ENCODE measurements at regions not wholly inside any gene's neighbourhood (a gene's known extent, or its start where the extent isn't known, plus 50 kb on each side); places are given as distances from the start of the nearest gene placed in this dataset.

GRCh38 chr3:68033867-68034266 lies 379.5 kb upstream of the SUCLG2 start:
- Histone ChIP-seq H4K20me1 (ENCODE audit: insufficient read depth, low read length, poor library complexity, severe bottlenecking) (no peaks in the 10 kb centered on the region), H2AFZ (ENCODE audit: low read length) (no peak overlapping the region), H3K9me3 (ENCODE audit: insufficient read depth, low read depth, low read length) (no peaks in the 10 kb centered on the region), H3K4me1 (ENCODE audit: insufficient read depth, low read length, poor library complexity, severe bottlenecking) (no peaks in the 10 kb centered on the region), H3K9me2 (replicated peaks; ENCODE audit: low read depth, low read length) (no peaks in the 10 kb centered on the region; the same call in 1 of the 2 replicates), H3K79me2 (ENCODE audit: insufficient read depth, low read length) (no peaks in the 10 kb centered on the region), H3K27me3 (ENCODE audit: insufficient read depth, low read length, poor library complexity, severe bottlenecking) (no peaks in the 10 kb centered on the region), H3K36me3 (ENCODE audit: insufficient read depth, low read length) (no peaks in the 10 kb centered on the region), H3K4me3 (ENCODE audit: low read length, poor library complexity, severe bottlenecking) (no peak overlapping the region), H3F3A (ENCODE audit: low read depth) (no peaks in the 10 kb centered on the region), H3K4me2 (ENCODE audit: low read depth, low read length, poor library complexity, severe bottlenecking) (no peak overlapping the region), H3K9ac (ENCODE audit: low read depth, low read length, poor library complexity, severe bottlenecking) (no peak overlapping the region)
- TF ChIP-seq EZH2phosphoT487 (IDR thresholded peaks at IDR 0.05; ENCODE audit: borderline replicate concordance), result no peak
- TF ChIP-seq, protein P1, sequence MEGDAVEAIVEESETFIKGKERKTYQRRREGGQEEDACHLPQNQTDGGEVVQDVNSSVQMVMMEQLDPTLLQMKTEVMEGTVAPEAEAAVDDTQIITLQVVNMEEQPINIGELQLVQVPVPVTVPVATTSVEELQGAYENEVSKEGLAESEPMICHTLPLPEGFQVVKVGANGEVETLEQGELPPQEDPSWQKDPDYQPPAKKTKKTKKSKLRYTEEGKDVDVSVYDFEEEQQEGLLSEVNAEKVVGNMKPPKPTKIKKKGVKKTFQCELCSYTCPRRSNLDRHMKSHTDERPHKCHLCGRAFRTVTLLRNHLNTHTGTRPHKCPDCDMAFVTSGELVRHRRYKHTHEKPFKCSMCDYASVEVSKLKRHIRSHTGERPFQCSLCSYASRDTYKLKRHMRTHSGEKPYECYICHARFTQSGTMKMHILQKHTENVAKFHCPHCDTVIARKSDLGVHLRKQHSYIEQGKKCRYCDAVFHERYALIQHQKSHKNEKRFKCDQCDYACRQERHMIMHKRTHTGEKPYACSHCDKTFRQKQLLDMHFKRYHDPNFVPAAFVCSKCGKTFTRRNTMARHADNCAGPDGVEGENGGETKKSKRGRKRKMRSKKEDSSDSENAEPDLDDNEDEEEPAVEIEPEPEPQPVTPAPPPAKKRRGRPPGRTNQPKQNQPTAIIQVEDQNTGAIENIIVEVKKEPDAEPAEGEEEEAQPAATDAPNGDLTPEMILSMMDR (conservative IDR thresholded peaks at IDR 0.05; ENCODE audit: low read length), result no peak

DNA sequence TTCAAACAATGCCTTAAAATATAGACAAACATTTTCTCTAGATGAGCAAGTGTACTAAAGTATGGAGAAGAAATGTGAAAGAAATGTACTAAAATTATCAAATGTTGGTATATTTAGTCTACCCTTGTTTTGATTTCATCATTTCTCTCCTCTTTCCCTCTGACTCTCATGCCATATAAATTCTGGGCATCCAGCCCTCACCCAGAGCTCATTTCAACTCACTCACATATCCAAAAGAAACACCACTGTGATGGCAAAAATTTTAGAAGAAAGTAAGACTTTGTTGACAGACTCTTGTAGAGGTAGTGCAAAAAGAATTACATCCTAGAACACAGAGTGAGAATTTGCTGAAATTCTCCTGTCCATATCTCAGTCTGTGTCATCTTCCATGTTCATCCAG lies 377.8 kb upstream of the SUCLG2 start:
- Histone ChIP-seq H3K4me3 (ENCODE audit: low read length, poor library complexity, severe bottlenecking) (no peak overlapping the region), H3K79me2 (ENCODE audit: insufficient read depth, low read length) (no peaks in the 10 kb centered on the region), H2AFZ (ENCODE audit: low read length) (no peak overlapping the region), H3K9ac (ENCODE audit: low read depth, low read length, poor library complexity, severe bottlenecking) (no peak overlapping the region), H4K20me1 (ENCODE audit: insufficient read depth, low read length, poor library complexity, severe bottlenecking) (no peaks in the 10 kb centered on the region), H3K4me1 (ENCODE audit: insufficient read depth, low read length, poor library complexity, severe bottlenecking) (no peaks in the 10 kb centered on the region), H3K9me2 (replicated peaks; ENCODE audit: low read depth, low read length) (no peaks in the 10 kb centered on the region; the same call in 1 of the 2 replicates), H3F3A (ENCODE audit: low read depth) (no peaks in the 10 kb centered on the region), H3K9me3 (ENCODE audit: insufficient read depth, low read depth, low read length) (no peaks in the 10 kb centered on the region), H3K27me3 (ENCODE audit: insufficient read depth, low read length, poor library complexity, severe bottlenecking) (no peaks in the 10 kb centered on the region), H3K4me2 (ENCODE audit: low read depth, low read length, poor library complexity, severe bottlenecking) (no peak overlapping the region), H3K36me3 (ENCODE audit: insufficient read depth, low read length) (no peaks in the 10 kb centered on the region)
- TF ChIP-seq, protein P1 (conservative IDR thresholded peaks at IDR 0.05; ENCODE audit: low read length), result no peak
- TF ChIP-seq EZH2phosphoT487 (IDR thresholded peaks at IDR 0.05; ENCODE audit: borderline replicate concordance), result no peak

DNA sequence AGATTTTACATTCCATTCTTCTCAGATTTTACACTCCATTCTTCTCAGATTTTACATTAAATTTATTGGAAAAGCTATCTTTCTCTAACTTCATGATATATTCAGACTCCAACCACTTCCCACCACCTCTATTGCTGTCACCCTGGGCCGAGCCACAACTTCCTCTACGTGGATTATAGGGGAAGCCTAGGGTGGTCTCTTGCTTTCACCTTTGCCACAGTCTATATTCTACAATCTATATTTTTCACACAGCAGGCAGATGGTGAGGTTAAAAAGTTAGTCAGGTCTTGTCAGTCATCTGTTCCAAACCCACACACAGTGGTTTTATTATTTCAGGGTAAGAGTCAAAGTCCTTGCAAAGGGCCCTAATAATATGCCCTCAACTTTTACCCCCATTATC lies 370.8 kb upstream of the SUCLG2 start:
- Histone ChIP-seq H2AFZ (ENCODE audit: low read length) (no peak overlapping the region), H3K9me2 (replicated peaks; ENCODE audit: low read depth, low read length) (no peaks in the 10 kb centered on the region), H3K36me3 (ENCODE audit: insufficient read depth, low read length) (no peaks in the 10 kb centered on the region), H3K27me3 (ENCODE audit: insufficient read depth, low read length, poor library complexity, severe bottlenecking) (no peaks in the 10 kb centered on the region), H4K20me1 (ENCODE audit: insufficient read depth, low read length, poor library complexity, severe bottlenecking) (no peaks in the 10 kb centered on the region), H3K4me2 (ENCODE audit: low read depth, low read length, poor library complexity, severe bottlenecking) (no peak overlapping the region), H3K79me2 (ENCODE audit: insufficient read depth, low read length) (no peaks in the 10 kb centered on the region), H3K4me1 (ENCODE audit: insufficient read depth, low read length, poor library complexity, severe bottlenecking) (no peaks in the 10 kb centered on the region), H3K4me3 (ENCODE audit: low read length, poor library complexity, severe bottlenecking) (no peak overlapping the region), H3K9ac (ENCODE audit: low read depth, low read length, poor library complexity, severe bottlenecking) (no peak overlapping the region), H3F3A (ENCODE audit: low read depth) (no peaks in the 10 kb centered on the region), H3K9me3 (ENCODE audit: insufficient read depth, low read depth, low read length) (no peaks in the 10 kb centered on the region; the same call in 1 of the 2 replicates)
- TF ChIP-seq EZH2phosphoT487 (IDR thresholded peaks at IDR 0.05; ENCODE audit: borderline replicate concordance), result no peak
- TF ChIP-seq, protein P1 (conservative IDR thresholded peaks at IDR 0.05; ENCODE audit: low read length), result no peak
